HG02763 (cell line): ENCODE measurements at regions not wholly inside any gene's neighbourhood (a gene's known extent, or its start where the extent isn't known, plus 50 kb on each side); places are given as distances from the start of the nearest gene placed in this dataset.
"Not testable (repeated sequence)": the region's sequence is repeated elsewhere in the genome, so short reads cannot be mapped to it uniquely, and the experiment has no call there.

Source experiments
- ATAC-seq: cut with Tn5 transposase; IDR thresholded peaks from one replicate; pipeline ENCODE4 v1.9.1; 2021; ENCODE audit warnings: mild to moderate bottlenecking, moderate library complexity; ENCODE audit not compliant: unreplicated experiment

GRCh38 chr15:81781395-81781794 lies 264.4 kb downstream of the MEX3B start:
- ATAC-seq = no peak

DNA sequence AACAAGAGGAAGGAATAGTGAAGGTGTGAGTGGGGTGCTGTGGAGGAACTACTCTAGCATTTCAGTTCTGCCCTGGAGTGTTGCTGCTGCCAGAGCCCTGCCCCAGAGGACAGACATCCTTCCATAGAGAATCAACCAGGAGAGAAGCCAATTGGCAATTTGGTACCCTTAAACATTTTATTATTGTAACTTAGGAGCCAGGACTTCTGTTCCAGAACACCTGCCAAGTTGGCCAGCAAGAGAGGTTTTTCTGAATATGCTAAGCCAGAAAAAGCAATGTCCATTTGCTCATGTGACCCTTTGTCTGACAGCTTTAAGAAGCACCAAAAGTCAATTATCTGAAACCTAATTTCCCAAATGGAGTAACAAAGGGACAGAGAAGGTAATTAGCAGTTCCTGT lies 264.9 kb downstream of the MEX3B start:
- no peak for ATAC-seq

DNA sequence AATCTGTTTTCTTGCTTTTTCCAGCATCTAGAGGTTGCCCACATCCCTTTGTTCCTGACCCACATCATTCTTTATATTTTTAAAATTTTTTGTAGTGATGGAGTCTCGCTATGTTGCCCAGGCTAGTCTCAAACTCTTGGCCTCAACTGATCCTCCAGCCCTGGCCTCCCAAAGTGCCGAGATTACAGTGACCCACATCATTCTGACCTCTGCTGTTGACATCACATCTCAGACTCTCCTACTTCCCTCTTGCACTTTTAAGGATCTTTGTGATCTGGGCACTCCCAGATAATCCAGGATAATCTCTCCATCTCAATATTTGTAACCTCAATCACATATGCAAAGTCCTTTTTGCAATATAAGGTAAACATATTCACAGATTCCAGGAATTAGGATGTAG lies 266.6 kb downstream of the MEX3B start:
- ATAC-seq = no peak

DNA sequence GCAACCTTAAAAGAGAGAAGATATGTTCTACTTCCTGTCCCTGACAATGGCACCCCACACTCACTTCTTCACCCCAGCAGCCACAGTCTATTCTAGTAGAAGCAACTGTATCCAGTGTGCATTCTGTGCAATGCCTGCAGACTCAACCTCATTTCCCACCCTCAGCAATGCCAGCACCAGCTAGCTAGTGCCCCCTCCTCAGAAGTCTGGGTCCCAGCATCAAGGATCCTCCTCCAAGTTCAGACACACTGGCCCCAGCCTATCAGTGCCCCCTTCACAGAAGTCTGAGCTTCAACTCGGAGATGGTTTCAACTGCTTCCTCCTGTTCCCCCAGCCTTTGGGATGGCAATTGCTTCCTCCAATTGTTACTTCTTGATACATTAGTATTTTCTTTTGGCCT lies 268.3 kb downstream of the MEX3B start:
- ATAC-seq = no peak

DNA sequence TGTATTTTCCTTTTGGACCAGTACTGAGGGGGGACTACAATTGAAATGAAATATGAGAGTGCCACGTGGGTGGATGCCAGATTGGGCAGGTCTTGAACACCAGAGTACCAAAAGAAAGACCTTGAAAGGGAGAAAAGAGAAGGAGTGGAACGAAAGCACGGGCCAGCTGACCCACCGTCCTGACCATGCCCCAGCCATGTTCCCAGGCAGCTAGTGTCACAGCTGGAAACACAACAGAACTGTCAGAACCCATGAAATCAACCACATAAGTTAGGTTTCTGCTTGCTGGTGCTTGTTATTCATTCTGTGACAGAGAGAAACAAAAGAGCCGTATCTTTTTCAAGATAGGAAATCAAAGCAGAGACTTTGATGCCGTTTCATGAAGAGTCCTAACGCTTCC lies 268.8 kb downstream of the MEX3B start:
- no peak for ATAC-seq

GRCh38 chr15:81775779-81776178 lies 270.0 kb downstream of the MEX3B start:
- ATAC-seq = not testable (repeated sequence)

DNA sequence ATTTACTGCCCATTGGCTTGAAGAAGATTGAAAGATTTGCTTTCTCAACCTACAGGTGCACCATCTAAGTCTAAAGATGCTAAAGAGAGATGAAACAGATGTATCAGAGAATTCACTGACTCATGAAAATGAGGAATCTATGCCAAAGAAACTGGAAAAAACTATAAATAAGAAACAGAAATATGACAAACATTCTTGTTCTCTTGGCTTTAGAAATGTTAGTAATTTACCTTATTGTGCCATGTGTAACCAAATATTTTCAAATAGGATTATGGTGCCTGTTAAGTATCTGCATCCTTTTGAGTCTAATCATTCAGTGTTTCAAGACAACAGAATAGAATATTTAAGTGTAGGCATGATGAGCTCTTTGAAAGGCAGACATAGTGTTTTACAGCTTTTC lies 271.5 kb downstream of the MEX3B start:
- ATAC-seq = no peak

- no peak for ATAC-seq
These were observed 277.0 kb downstream of the MEX3B start for GRCh38 chr15:81768773-81769172.

- ATAC-seq = no peak
These were observed 278.9 kb downstream of the MEX3B start for GRCh38 chr15:81766829-81767475.

DNA sequence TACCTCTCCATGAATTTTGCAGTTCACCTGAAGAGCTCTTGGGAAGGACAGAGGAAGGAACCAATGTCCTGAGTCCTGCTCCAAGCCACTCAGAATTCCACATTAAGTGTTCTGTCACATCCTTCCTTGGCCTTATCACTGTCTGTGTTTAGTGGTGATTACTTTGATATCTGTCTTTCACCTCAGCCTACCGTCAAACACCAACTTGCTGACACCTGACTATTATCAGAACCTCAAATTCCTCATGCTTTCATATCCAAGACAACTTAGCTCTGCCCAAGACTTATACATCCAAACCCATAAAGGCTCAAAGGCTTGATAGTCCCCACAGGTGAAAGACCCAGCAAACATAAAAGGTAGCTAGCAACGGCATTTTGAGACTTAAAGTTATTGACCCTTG lies 280.0 kb downstream of the MEX3B start:
- no peak for ATAC-seq

GRCh38 chr15:81763304-81763703 lies 282.5 kb downstream of the MEX3B start:
- ATAC-seq = no peak

DNA sequence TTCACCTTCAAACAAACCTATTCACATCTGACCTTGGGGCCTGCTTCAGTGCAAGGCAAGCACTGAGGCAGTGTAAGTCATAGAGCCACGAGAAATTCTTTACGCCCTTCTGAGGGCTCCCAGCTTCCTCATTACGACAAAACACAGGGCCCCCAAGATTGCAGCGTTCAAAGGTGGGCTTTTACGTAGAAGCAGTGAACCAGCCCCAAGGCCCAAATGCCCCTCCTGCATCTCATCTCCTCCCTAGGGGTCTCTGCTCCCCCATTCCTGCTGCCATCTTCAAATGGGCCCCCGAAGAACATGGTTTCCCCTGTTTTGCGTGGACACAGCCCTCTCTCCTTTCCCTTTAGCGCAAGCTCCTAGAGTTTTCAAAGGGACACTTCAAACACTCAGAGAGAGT lies 285.1 kb downstream of the MEX3B start:
- no peak for ATAC-seq

- no peak for ATAC-seq
These were observed 287.0 kb downstream of the MEX3B start for GRCh38 chr15:81758818-81759284.

DNA sequence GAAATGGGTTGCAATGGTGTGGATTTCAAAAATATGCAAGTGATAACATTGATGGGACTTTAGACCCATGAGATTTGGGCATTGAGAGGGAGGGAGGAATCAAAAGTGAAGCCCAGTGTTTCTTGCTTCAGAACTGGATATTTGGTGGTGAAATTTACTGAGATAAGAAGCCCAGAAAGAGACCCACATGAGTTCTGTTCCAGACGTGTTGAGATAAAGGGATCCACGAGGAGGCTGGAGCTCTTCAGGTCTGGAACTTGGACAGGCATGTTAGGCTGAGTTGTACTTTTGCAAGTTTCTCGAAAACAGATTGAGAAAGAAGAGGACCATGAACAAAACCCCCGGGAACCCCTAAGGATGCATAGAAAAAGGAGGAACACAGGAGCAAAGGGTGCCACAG lies 290.2 kb downstream of the MEX3B start:
- ATAC-seq = no peak

DNA sequence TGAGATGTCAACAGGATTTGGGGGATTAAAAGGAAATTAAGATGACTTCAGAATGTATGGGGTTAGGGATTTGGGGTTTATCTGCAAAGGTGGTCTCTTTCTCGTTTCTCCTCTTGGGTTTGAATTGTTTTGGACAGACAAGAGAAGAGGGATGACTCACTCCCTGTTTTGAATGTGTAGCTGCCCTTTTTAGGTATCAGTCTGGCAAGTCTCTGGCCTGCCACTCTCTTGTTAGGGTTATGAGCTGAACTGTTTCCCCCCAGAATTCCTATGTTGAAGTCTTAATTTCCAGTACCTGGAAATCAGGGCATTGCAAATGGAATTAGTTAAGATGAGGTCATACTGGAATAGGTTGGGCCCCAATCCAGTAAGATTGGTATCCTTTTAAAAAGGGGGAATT lies 291.7 kb downstream of the MEX3B start:
- no peak for ATAC-seq

- ATAC-seq = no peak
These were observed 292.8 kb downstream of the MEX3B start for GRCh38 chr15:81752974-81753373.

GRCh38 chr15:81752546-81752942 lies 293.3 kb downstream of the MEX3B start:
- ATAC-seq = no peak

GRCh38 chr15:81751816-81752545 lies 293.8 kb downstream of the MEX3B start:
- ATAC-seq = no peak

DNA sequence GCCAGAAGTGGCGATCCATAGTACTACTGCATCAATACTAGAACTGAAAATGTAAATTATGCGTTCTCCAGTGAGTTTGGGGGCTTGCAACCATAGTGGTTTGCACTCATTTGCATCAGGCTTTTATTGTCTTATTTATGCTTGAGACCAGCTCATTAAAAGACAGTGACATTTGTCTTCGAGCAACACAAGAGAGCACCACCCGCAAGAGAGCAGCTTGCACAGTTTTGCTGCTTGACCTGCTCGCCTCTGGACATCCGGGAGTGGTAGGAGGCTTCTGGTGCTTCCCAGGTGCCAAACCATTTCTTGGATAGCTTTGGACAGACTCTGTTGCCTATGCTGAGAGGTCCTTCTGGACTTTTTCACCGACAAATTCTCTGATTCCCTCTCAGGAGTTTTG lies 294.6 kb downstream of the MEX3B start:
- ATAC-seq = no peak

GRCh38 chr15:81749716-81750375 lies 296.0 kb downstream of the MEX3B start:
- no peak for ATAC-seq

- ATAC-seq = no peak
These were observed 298.3 kb downstream of the MEX3B start for GRCh38 chr15:81747482-81747881.

- no peak for ATAC-seq
These were observed 298.8 kb downstream of the MEX3B start for GRCh38 chr15:81747026-81747425.
